ENCODE measurements at regions not wholly inside any gene's neighbourhood (a gene's known extent, or its start where the extent isn't known, plus 50 kb on each side); places are given as distances from the start of the nearest gene placed in this dataset.

DNA sequence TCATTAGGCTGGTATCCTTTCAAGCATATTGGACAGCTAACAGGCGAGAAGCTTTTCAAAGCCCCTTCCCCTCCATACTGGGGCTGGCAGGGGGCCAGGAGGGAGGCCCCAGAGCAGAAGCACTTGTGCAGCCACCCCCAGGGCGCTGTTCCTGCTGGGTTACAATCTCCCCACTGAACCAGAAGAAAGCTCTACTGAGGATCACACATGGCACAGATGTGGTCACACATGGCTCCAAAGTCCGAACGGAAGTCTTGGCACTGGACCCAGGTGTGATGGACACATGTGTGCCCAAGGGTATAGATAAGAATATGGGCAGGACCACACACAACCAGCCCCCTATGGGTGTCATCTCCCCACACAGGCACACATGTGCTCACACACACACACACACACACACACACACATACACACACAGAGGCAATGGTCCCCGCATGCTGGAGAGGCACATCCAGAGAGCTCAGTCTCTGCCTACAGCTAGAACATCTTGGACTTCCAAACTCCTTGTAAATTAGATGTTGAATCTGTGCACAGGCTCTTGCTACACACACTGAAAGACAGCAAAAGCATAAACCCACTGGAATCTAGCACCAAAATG, 56.4 kb downstream of the TTC32 start:
- TF ChIP-seq EZH2 (IDR thresholded peaks at IDR 0.05; ENCODE audit: insufficient read depth, poor library complexity, severe bottlenecking) (no peak), EZH2phosphoT487 (IDR thresholded peaks at IDR 0.05; ENCODE audit: insufficient read depth, low read depth) (no peak)
